ENCODE measurements at regions not wholly inside any gene's neighbourhood (a gene's known extent, or its start where the extent isn't known, plus 50 kb on each side); places are given as distances from the start of the nearest gene placed in this dataset.

DNA sequence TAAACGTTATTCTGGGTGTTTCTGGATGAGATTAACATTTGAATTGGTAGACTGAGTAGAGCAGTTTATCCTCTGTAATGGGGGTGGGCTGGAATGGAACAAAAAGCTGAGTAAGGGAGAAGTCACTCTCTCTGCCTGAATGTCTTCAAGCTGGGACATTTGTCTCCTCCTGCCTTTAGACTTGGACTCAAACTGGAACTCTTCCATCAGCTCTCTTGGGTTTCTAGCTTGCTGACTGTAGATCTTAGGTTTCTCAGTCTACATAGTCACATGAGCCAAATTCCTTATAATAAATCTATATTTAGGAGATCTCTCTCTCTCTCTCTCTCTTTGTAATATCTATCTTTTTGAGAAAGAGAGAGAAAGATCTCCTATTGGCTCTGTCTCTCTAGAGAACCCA, 553.3 kb upstream of the CDH11 start:
- WGBS: 27% methylated on average over 1 of the region's 1 CpG

DNA sequence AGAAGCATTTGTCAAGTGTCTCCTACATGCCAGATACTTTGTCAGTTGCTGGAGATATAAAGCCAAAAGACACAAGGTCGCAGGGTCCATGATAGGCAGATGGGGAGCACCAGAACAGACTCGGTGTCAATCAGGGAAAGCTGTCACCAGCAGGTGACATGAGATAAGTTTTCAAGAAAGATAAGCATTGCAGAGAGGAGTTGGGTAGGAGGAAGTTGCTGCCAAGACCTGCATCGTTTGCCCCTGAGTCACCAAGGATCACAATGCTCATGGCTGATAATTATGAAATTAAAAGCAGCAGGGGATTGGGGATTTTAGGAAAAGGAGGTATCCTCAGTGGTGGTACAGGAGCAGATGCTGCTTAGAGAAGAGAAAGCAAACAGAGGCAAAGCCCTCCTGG, 551.1 kb upstream of the CDH11 start:
- no peaks in the 10 kb centered on the region for H3K9me3 ChIP-seq
- H3K27ac ChIP-seq: no peak overlapping the region
- DNase-seq (ENCODE audit: low spot score in 2 of 2): no peak
- 68% methylated on average over 3 of the region's 3 CpGs for WGBS
- H3K36me3 ChIP-seq: no peaks in the 10 kb centered on the region
- TF ChIP-seq POLR2AphosphoS5 (IDR thresholded peaks at IDR 0.05) (no peak), CTCF (IDR thresholded peaks at IDR 0.05) (no peak), POLR2A (IDR thresholded peaks at IDR 0.05) (no peak), EP300 (IDR thresholded peaks at IDR 0.05) (no peak)
- H3K4me1 ChIP-seq: no peaks in the 10 kb centered on the region
- H3K27me3 ChIP-seq: no peaks in the 10 kb centered on the region
- H3K4me3 ChIP-seq: no peak overlapping the region

More for the DNA sequence above, 553.3 kb upstream of the CDH11 start:
- DNase-seq (ENCODE audit: low spot score in 2 of 2): no peak
- H3K27me3 ChIP-seq: no peaks in the 10 kb centered on the region
- no peaks in the 10 kb centered on the region for H3K4me1 ChIP-seq
- no peak overlapping the region for H3K4me3 ChIP-seq
- no peaks in the 10 kb centered on the region for H3K9me3 ChIP-seq
- no peak for TF ChIP-seq EP300 (IDR thresholded peaks at IDR 0.05)
- no peak for TF ChIP-seq POLR2A (IDR thresholded peaks at IDR 0.05)
- TF ChIP-seq CTCF (IDR thresholded peaks at IDR 0.05): no peak
- no peak for TF ChIP-seq POLR2AphosphoS5 (IDR thresholded peaks at IDR 0.05)
- no peaks in the 10 kb centered on the region for H3K36me3 ChIP-seq
- no peak overlapping the region for H3K27ac ChIP-seq

GRCh38 chr16:65671071-65671470, 549.2 kb upstream of the CDH11 start:
- Histone ChIP-seq H3K4me1 (peaks cover 3% of the 10 kb centered on the region), H3K27ac (no peak overlapping the region), H3K4me3 (no peak overlapping the region), H3K9me3 (no peaks in the 10 kb centered on the region), H3K27me3 (no peaks in the 10 kb centered on the region), H3K36me3 (no peaks in the 10 kb centered on the region)
- DNase-seq (ENCODE audit: low spot score in 2 of 2): no peak
- 70% methylated on average over 4 of the region's 4 CpGs for WGBS
- no peak for TF ChIP-seq EP300 (IDR thresholded peaks at IDR 0.05)

DNA sequence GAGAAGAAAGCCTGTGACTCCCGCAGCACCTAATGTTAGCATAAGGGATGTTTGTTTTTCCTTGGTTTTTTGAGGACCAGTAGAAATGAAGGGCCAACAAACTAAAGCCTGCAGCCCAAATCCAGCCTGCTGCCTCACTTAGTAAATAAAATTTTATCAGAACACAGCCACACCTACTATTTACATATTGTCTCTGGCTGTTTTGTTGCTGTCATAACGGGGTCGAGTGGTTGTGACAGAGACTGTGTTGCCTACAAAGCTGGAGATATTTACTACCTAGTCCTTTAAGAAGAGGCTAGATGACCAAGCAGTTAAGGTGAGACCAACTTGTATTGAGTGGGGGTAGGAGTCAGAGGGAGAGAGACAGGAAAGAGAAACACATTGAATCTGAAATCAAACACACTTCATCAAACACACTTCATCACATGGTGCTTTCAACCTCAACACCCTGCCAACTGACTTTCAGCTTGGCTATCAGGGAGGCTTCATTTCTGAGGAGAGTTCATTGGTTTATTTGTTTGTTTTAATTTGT, 546.3 kb upstream of the CDH11 start:
- no peaks in the 10 kb centered on the region for H3K9me3 ChIP-seq

DNA sequence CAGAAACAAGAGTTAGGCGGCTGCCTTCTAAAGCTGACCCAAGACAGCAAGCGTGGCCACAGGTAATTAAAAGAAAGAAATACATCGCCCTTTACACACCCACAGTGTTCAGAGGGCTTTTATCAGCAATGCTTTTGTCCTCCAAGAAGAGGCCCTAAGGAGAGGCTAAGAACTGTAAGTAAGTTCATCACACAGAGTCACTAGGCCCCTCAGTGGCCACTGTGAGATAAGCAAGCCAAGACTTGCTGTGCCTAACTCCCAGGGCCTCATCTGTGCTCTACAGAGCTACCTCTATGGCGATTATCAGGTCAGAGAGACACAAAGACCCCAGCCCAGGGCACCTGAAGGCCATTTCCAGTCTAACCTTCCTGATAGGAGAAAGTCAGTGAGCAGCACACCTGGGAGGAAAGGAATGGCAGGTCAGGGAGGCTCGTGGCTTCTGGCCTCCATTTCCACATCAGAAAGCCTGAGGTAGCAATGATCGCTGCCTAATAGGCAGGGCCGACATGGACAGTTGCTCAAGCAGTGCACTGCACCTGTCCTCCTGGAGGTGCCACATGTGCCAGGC, 545.2 kb upstream of the CDH11 start:
- TF ChIP-seq EP300 (IDR thresholded peaks at IDR 0.05) (no peak), POLR2A (IDR thresholded peaks at IDR 0.05) (no peak), CTCF (IDR thresholded peaks at IDR 0.05) (no peak), POLR2AphosphoS5 (IDR thresholded peaks at IDR 0.05) (no peak)
- WGBS: 87% methylated on average over 7 of the region's 7 CpGs
- DNase-seq (ENCODE audit: low spot score in 2 of 2): no peak
- peaks cover 4% of the 10 kb centered on the region for H3K4me1 ChIP-seq
- H3K27ac ChIP-seq: no peak overlapping the region
- H3K9me3 ChIP-seq: no peaks in the 10 kb centered on the region
- H3K36me3 ChIP-seq: no peaks in the 10 kb centered on the region
- H3K27me3 ChIP-seq: no peaks in the 10 kb centered on the region
- H3K4me3 ChIP-seq: no peak overlapping the region

More for the DNA sequence above, 546.3 kb upstream of the CDH11 start:
- Histone ChIP-seq H3K4me1 (peaks cover 4% of the 10 kb centered on the region), H3K36me3 (no peaks in the 10 kb centered on the region), H3K4me3 (no peak overlapping the region), H3K27me3 (no peaks in the 10 kb centered on the region), H3K27ac (no peak overlapping the region)
- no peak for DNase-seq (ENCODE audit: low spot score in 2 of 2)
- TF ChIP-seq POLR2AphosphoS5 (IDR thresholded peaks at IDR 0.05): no peak
- no peak for TF ChIP-seq POLR2A (IDR thresholded peaks at IDR 0.05)
- TF ChIP-seq CTCF (IDR thresholded peaks at IDR 0.05): no peak
- TF ChIP-seq EP300 (IDR thresholded peaks at IDR 0.05): no peak
- WGBS: 82% methylated on average over 3 of the region's 3 CpGs

Data from suprapubic skin (tissue), 4 donors.